NCI-H146 (cell line): ENCODE measurements at regions not wholly inside any gene's neighbourhood (a gene's known extent, or its start where the extent isn't known, plus 50 kb on each side); places are given as distances from the start of the nearest gene placed in this dataset.

ENCODE experiments used
- DNase-seq: peaks from one replicate; lab custom pipeline; 2025; lab: John Stamatoyannopoulos, UW

DNA sequence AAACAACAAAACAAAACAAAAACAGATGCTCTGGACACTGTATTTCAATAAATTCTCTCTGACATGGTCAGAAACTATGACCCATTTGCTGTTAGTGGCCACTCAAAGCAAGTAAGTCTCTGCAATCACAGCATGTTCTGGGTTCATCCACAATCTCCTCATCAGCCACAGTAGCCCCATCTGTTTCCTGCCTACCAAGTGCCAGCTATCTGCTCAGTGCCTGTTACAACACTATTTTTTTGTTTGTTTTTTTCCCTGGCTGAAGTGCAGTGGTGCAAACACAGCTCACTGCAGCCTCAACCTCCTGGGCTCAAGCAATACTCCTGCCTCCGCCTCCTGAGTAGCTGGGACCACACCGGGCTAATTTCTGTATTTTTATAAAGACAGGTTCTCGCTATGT, 137.9 kb downstream of the SOX9 start:
- DNase-seq = no peak

DNA sequence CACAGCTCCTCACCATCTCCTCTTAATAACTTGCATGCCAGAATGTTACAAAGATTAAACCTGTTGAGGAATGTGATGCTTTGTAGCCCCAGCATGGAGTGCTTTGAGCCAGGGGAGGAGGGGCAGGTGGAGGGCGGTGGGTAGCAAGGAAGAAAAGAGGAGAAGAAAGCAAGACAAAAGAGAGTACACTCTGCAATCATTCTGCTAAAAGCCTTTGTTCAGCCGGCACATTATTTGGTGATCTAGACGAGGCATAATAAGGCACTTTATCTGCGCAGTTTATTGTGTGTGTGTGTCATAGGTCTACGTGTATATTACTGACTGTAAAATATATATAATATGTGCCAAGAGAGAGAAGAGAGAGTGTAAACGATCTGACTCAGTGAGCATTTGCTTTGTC, 139.1 kb downstream of the SOX9 start:
- DNase-seq = peak; percentile 34

DNA sequence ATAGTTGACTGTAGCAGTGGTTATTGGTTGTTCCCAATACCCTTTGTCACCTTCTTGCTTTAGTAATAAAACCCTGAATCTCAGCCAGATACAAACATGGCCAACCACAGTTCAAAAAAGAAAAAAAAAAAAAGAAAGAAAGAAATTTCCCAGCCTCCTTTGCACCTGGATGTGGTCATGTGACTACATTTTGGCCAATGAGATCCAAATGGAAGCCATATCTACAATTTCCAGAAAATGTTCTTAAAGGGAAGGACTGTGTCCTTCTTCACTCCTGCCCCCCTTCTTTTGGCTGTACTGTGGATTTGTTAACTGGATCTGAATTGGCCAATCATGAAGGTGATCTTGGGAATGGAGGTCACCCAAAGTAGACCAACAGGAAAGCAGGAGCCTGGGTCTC, 141.9 kb downstream of the SOX9 start:
- DNase-seq = no peak

DNA sequence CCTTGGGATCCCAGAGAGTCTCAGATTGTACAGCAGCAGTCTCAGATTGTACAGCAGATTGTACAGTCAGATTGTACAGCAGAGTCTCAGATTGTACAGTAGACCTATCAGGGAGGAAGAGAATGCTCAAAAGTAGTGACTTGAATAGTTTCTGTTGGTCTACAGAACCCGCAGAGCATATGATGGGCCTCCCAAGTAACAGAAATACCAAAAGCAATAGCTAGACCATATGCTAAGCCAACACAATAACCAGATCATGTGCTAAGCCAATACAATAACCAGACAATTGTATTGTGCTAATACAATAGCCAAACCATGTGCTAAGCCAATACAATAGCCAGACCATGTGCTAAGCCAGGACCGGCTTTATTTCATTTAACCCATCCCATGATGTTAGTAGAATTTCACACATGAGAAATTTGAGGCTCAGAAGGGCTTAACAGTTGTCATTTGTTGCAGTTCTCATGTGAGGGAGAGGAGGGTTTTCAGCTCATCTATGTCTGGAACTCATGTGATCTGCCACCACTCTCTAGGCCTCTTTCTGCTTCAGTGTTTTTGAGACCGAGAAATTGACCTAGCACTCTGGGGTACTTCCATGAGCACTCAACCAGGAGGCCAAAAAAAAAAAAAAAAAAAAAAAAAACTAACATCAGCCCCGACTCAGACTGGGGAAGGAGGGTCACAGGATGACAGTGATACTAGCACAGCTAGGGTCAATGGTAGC, 144.0 kb downstream of the SOX9 start:
- no peak for DNase-seq

DNA sequence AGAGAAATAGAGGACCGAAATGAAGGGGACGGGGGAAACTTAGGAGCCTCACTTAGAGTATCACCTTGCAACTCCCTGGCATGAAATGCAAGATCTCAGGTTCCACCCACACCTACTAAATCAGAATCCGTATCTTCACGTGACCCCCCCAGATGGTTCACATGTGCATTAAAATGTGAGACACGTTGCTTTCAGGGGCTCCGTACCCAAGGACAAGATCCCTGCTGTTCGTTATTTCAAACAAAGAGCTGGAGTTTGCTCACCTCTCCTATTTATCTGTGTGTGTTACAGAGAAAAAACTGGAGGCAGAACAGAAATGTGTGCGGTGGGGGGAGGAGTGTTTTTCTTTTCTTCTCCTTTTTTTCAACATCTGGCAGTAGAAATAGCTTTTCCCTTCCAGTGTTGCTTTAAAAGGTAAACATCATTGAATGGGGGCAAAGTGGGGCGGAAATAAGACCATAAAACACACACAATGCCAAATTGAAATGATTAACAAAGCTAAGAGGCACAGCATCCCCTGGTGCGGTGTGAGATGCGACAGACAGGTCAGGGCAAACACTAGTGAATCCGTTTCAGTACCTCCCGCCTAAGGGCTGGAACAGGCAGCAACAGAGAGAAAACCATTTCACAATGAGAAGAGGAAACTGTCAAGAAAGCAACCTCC, 145.4 kb downstream of the SOX9 start:
- peak; percentile 91 for DNase-seq

DNA sequence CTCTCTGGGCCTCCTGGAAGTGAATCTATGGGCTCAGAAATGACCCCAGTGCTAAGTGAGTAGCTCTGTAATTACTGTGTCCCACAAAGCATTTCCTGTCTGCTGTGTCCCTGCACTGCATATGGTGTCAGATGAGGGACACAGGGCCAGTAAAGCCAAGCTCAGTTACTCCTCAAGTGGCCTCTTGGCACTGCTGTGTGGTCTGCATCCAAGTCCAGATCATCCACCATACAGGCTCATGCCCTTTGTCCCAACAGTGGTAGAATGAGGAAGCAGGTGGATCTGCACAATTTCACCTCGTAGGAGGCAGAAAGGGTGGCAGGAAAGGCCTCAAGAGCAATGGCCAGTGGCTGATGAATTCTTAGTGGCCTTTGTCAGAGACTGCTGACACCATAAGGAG, 146.8 kb downstream of the SOX9 start:
- DNase-seq = peak; percentile 25

DNA sequence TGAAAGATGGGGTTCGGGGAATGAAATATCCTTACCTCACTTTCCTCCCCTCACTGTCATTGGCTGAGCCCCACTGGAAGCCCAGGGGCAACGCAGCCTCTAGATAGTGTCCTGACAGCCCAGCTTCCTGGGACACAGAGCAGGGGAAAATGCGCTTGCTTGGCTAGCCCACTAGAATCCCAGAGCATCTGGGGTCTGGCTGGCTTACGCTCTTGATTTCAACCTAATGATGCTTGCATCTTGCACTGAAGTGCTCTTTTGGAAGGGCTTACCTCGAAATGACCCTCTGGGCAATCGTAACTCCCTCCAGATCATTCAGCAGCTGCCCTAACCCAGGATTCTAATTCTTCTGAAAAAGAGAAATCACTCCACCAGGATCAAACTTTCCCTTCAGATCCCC, 147.6 kb downstream of the SOX9 start:
- DNase-seq = no peak

DNA sequence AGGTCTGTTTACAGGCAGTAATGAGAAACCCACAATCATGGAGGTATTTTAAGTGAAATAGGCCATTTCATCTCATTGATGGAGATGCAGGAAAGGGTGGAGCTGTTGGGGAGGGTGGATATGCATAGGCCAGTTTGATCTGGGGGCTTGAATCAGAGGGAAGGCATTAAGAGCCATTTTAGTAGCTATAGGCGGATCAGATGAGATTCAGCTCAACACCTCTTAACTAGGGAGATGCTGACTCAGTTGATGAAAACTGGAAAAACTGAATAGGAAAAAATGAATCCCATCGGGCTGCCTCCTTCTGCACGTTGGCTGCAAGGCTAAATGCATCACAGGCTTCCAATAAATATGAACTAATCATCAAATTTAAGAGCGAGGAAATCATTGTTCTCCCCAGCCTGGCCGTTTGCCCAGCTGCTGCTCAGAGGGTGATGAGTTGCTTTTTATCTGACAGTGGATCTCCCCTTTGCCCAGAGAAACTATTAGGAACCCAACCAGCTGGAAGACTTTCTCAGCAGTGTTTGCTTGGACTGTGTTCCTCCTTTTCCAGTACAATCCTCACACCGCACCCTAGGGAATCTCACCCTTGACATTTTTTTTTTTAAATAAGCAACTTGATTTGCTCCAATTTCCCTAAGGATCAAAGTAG, 149.6 kb downstream of the SOX9 start:
- DNase-seq = peak; percentile 87

DNA sequence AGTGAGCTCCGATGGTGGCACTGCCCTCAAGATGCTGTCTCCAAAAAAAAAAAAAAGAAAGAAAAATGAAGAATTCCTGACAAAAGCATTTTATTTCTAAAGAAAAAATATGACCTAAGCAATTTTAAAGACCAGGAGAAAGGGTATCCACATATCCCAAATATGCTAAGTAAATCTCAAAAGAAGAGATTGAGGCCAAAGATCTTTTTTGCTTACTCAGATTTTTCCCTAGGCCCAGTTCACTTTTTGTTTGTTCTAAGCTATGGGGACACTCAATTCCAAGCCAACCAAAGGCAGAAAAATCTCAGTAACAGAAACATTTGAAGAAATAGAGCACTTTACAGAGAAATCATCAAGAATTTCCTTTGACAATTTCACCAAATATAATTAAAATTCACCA, 150.8 kb downstream of the SOX9 start:
- no peak for DNase-seq

DNA sequence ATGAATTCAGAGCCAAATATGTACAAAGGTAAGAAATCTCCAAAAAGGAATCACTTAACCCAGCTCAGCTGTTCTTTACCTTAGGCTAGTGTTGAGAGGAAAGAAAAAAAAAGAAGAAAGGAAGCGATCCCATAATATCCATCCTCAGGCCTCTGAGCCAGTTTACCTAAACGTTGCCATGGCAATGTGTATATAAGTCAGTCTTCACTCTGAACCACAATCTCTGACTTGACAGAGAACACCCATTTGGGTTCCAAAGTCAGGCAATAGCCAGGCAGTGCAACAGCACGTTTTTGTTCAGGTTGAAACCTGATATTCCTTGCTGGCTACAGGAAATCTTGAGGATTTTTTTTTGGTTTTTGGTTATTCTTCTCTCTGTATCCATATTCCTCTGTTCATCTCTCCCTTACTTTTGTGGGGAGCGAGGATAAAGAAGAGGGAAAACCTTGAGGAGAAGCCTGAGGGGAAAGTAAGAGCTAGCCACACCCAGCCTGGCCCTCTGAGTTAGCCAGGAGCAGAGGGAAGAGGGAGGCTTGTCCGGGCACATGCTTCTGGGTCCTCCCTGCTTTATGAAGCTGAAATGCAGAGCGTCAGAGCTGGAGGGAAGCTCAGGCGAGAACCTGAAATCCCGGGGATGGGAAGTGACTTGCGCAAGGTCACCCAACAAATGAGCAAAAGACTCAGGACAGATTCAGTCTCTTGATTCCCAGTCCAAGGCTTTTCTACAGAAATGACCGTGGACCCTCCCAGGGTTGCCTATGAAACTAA, 152.7 kb downstream of the SOX9 start:
- peak; percentile 35 for DNase-seq

DNA sequence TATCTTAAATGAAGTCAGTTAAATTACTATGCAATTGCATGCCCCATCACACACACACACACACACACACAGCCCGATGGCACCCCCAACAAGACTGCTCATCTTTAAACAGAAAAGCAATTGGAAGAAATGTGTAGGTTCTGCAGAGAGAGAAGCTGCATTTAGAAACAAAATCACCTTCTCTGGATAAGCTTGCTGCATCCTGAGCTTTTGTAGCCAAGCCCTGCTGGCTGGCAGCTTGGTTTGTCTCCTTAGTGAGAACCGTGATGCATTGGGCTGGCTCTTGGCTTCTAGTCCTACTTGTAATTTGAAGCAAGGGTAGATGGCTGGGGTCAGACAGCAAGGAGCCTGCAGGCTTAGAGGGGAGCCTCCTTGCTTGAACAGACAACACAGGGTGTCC, 153.8 kb downstream of the SOX9 start:
- no peak for DNase-seq

DNA sequence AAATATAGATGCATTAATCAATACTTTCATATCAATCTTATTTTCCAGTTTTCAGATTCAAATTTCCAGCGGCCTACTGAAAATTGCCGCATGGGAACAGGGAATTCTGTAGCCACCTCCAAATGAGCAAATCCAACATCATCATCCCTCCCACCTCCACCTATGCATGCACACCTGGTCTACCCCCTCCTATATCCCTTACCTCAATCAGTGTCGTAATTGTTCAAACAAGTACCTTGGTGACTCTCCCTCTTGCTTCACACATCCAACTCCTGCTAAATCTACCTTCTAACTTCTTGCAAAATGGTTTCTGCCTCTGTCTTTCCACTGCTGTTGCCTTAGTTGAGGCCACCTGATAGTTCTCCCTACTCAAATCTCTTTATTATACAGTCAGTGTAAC, 160.1 kb downstream of the SOX9 start:
- peak; percentile 9 for DNase-seq

DNA sequence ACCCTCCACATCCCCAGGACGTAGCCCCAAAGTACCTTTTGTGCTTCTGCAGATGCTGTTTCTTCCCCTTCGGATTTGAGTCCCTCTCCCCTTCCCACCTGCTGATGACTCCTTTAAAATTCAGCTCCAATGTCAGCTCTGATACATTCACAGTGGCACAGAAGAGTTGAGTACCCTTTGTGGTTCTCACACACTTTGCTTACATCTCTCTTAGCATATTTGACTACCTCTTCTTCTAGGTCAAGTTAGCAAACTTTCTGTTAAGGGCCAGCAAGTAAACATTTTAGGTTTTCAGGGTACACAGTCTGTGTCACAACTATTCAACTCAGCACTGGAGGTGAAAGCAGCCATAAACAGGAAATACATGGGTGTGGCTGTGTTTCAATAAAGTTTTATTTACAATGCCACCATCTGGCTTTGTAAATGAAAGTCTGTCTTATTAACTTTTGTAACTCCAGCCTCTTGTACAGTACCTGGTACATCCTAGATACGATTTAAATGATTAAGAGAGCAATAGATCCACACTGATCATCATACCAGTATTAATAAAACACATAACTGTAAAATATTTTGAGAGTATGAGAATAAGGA, 161.7 kb downstream of the SOX9 start:
- no peak for DNase-seq

DNA sequence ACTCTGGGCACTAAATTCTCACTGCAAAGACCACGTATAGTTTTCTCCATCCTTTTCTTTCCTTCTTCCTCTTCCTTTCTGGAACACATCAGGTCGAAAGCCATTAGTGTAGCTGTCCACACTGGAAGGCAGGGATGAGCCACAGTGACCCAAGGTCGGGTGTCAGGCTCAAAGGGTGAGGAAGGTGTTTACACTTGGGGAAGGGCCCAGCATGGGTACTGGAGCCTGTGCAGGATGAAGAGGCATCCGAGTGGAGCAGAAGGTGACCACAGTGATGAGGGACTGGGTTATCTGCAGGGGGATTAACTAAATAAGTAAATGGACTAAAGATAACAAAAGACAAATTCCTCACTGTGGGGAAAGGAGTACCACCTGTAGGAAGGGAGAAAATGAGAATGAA, 164.0 kb downstream of the SOX9 start:
- DNase-seq = no peak

DNA sequence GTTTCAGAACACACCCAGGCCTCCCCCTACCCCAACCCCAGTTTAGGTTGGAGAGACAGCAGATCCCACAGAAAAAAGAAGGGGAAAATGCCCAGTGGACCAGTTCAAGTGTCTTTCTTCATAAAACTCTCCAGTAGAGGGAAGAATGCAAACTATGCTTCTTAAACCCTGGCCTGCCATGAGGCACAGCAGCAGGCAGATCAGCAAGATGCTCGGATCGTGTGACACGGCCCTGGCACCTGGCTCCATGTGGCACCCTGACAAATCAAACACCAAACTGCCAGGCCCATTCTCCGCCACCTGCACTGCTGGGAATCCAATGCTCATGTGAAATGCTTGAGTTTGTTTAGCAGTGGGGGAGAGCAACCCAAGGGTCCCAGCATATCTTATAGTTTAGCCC, 166.8 kb downstream of the SOX9 start:
- DNase-seq = no peak

DNA sequence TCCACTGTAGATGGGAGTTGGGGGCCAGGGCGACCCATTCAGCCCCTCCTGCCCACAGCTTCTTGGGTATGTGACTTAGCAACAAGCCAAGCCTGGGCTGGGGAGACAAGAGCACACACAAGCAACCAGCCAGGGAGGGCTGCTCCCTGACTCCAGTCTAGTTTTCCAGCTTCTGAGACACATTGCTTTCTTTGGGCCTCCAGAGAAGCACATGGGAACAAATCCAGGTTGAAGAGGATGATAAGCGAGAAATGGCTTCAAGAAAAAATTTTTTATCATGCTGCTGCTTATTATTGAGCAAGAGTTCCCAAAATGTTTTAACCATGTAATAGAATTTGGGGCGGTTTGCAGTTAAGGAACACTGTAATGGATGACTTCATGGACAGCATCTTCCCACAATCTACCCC, 173.7 kb downstream of the SOX9 start:
- DNase-seq = no peak

DNA sequence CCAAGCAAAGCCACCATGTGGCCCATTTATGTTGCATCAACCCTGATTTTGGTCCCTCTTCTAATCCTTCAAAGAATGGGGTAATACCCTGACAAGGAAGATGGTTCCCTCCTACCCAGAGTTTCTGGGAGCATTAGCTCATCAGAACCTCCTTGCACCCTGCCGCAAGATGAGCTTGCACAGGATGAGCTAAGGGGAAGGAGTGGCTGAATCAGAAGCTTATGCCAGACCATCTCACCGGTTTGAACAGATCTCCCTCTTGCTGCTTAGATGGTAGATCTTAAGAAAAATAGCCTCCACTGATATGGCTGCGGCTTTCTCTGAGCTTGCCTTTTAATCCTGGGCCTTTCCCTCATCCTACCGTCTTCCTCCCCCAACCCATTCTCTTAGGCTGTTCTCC, 175.1 kb downstream of the SOX9 start:
- DNase-seq = no peak

DNA sequence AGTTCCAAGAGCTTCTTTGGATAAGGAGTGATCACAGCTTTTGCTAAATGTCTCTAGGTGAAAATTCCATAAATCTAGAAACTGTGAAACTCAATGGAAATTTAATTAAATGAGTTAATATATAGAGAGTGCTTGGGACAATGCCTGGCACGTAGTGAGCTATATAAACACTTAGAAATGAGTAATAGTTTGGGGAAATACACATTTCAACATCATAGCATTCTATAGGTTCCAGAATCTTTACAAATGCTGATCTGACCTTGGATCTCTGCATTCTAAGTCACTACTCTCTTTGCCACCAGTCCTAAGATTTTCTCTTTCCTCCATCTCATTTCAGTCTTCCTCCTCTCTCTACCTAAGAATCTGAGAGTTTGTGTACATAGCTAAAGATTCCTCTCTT, 175.6 kb downstream of the SOX9 start:
- no peak for DNase-seq

DNA sequence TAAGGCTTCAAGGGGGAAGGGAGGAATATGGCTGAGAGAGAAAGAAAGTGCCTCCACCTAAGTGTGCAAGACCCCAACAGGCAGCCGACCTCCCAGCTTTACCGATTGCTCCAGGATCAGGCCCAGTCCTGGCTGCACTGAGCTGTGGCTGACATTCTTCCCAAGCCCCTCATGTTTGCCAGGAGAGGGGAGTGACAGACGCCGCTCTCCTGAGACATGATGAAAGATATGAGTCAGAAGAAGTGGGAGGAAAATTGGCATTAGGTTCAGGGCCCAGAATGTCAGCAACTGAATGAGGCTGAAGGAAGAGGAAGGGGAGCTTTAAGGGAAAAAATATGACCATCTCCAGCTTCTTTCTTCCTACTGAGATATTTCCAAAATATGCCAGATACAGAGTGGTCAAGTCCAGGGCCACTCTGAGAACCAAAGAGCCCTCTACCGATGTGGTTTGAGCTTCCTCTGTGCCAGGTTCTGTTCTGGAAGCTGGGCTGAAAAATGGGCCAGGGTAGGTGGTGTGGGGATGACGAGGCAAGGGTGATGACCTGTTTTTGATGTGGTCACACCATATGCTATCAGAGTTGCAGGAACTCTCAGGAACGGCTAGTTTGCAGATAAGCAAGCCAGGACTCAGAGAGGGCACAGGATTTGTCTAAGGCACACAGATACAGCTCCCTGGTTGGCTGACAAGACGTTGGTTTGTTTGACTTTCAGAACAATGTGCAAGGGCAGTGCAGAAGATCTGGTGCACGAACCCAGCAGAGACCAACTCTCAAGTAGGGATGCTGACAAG, 176.7 kb downstream of the SOX9 start:
- DNase-seq = no peak

DNA sequence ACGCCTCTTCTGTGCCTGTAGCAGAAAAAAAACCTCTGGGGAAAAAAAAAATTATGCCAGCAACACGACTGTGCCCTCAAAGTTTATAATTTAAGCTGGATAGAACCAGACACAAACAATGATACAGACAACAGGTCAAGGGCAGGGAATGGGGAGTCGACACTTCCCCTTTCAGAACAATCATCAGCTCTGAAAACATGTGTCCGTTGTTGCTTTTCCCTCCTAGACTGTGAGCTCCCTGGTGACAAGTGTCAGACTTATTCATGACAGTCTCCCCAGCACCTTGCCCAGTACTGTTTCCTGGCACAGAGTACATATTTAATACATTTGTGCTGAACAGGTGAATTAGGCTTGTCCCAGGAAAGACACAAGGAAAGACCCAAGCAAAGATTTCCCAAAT, 178.3 kb downstream of the SOX9 start:
- no peak for DNase-seq

DNA sequence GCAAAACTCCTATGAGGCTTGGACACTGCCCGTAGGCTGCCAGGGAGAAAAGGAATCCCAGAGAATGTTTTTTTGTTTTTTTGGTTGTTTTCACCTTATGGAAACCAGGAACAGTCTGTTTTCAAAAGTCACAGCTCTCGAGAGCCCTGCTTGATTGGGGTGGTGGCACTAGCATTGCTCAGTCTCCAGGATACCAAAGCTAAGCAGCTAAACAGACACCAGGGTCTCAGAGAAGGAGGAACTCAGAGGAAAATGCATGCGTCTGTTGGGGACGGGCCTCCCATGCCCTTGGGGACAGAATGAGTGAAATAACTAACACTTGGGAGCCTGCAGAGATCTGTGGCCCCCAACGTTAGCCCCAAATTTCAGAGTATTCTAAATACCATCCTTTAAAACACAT, 178.8 kb downstream of the SOX9 start:
- DNase-seq = no peak

DNA sequence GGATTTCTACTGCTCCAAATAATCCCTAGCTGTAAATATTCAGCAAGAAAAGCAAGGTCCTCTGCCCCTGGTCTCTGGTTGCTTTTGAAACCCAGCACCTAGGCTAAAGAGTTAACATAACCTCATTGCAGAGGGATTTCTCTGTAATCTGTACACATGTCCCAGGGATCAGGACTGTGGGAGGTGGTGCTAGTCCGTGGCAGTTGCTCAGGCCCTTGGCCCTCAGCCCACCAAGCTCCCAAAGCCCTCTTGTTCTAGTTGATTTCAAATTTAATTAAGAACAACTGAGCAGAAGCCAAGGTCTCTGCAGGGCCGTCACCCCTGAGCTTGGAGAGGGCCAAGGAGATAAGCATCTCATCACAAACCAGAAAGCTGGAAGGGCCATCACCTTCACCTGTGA, 181.1 kb downstream of the SOX9 start:
- no peak for DNase-seq
